HG03571 (cell line): ENCODE measurements at regions not wholly inside any gene's neighbourhood (a gene's known extent, or its start where the extent isn't known, plus 50 kb on each side); places are given as distances from the start of the nearest gene placed in this dataset.

Experiments used
- ATAC-seq: cut with Tn5 transposase; IDR thresholded peaks from one replicate; pipeline ENCODE4 v1.9.1; 2021; ENCODE audit not compliant: unreplicated experiment

DNA sequence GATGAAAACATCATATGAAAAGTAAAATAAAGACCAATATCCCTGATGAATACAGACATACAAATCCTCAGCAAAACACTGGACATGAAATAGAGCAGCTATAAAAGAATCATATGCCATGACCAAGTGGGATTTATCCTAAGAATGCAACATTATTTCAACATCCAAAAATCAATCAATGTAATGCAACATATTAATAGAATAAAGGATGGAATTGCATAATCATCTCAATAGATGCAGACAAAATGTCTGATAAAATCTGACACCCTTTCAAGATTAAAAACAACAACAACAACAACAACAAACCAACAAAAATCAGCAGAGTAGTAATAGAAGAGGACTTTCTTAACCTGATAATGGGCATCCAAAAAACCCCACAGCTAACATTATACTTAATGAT, 63.8 kb upstream of the IL1R1 start:
- no peak for ATAC-seq

- ATAC-seq = no peak
Measured at GRCh38 chr2:102080451-102081242, 61.9 kb upstream of the IL1R1 start.

DNA sequence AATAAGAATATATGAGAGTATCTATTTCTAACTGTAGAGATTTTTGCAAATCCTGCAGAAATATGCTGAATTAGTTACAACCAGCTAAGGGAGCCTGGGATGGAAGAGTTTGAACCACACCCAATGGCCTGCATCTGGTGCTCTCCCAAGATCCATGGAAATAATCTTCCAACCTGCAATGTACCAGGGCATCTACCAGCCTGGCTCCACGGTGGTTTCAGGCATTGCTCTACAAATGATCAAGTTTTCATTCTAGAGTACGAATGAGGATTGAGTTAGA, 61.4 kb upstream of the IL1R1 start:
- ATAC-seq = no peak

GRCh38 chr2:102081606-102082005, 60.9 kb upstream of the IL1R1 start:
- ATAC-seq = no peak

GRCh38 chr2:102082571-102083392, 59.8 kb upstream of the IL1R1 start:
- ATAC-seq = peak; percentile 81

GRCh38 chr2:102083393-102083703, 59.2 kb upstream of the IL1R1 start:
- ATAC-seq = no peak

DNA sequence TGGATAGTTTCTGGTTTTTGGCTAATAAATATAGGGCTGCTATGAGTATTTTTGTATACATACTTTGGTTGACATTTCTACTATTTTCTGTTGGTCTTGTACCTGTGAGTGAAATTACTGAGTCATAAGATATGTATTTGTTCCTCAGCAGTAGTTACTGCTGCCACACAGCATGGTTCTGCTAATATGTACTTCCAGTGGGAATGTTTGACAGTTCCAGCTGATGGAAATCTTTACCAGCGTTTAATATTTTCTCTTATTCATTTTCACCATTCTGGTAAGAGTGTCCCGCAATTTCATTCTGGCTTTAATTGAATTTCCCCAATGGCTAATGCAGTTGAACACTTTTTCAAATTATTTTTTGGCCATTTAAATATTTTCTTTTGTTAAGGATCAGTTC, 57.9 kb upstream of the IL1R1 start:
- ATAC-seq = no peak

DNA sequence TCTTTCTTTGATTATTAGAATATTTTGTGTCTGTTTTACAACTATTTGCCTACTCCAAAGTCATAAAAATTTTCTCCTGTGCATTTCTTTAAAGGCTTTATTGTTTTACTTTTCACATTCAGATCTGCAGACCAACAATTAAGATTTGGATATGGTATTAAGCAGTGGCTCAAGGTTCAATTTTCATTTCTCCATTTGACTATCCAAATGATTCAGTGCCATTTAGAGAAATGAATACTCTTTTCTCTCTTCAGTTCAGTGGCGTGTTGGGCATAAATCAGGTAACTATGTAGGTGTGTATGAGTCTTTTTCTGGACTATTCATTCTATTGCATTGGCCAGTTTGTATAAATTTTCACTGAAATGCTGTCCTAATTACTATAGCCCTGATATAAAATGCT, 57.3 kb upstream of the IL1R1 start:
- no peak for ATAC-seq

GRCh38 chr2:102086150-102086872, 56.2 kb upstream of the IL1R1 start:
- ATAC-seq = no peak

DNA sequence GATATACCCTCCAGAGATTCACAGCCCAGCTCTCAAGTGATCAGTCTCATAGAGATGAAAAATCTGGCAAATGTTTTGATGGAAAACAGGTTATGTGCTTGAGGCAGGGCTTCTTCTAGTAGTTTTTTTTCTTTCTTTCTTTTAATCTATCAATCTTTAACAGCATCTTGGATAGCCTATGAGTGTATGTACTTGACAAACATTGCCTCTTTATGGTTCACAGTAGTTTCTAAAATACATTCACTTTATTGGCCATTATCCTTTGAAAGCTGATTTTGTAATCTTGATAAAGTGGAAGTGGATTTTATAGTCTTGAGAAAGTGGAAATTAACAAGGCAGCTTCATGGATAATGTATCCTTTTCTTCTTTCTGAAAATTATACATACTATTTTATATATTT, 51.4 kb upstream of the IL1R1 start:
- ATAC-seq = no peak

- ATAC-seq = no peak
Measured at GRCh38 chr2:102091908-102092307, 50.6 kb upstream of the IL1R1 start.

DNA sequence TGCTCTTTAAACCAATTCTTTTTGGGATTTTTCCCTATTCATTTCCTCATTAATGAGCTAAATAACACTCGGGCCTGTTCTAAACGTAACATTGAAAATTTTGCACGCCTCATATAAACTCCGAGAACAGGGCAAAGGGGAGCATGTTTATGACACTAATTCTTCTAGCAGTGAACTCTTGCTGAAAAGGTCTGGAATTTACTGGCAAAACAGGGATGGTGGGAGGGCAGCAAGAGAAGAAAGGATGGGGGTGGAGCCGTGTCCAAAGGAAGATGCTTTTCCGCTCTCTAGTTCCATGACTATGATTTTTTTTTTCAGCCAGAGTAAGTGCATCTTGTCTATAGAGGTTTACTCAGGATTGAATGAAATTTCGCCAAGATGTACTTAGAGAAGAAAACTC, 50.0 kb upstream of the IL1R1 start:
- ATAC-seq = no peak
